Right lobe of liver (tissue), 4 donors: ENCODE measurements at regions not wholly inside any gene's neighbourhood (a gene's known extent, or its start where the extent isn't known, plus 50 kb on each side); places are given as distances from the start of the nearest gene placed in this dataset.

Experiments
- POLR2A ChIP-seq: fragments of 450-650 bp; IDR thresholded peaks from one replicate; pipeline ENCODE4 v1.6.1; 2017; ENCODE audit warnings: antibody characterized with exemption, mild to moderate bottlenecking
- TF ChIP-seq, protein P1 (sequence below), 4 donors: fragments of 200-600 bp in 3 of 4; fragments of 450-650 bp in 1 of 4; IDR thresholded peaks; one replicate each; pipeline versions ENCODE4 v1.5.1 to v1.8.0; 2016 to 2022; ENCODE audit warnings: antibody characterized with exemption in 4 of 4, mild to moderate bottlenecking in 2 of 4
- donor health status: DM: no; HTN: no; CAD: no.
- donor health status: DM: no; HTN: no; CAD: no.
- donor health status: DM: no; HTN: yes; CAD: no.

DNA sequence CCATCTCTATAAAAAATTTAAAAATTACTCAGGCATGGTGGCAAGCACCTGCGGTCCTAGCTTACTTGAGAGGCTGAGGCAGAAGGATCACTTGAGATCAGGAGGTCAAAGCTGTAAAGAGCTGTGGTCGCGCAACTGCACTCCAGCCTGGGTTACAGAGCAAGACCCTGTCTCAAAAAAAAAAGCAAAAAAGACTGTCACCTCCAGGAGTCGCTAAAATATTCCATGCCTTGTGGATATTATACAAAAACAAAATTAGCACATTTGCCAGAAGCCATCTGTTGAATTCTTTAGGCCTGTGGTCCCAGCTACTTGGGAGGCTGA, 87.0 kb upstream of the SDK1 start:
- TF ChIP-seq, protein P1, sequence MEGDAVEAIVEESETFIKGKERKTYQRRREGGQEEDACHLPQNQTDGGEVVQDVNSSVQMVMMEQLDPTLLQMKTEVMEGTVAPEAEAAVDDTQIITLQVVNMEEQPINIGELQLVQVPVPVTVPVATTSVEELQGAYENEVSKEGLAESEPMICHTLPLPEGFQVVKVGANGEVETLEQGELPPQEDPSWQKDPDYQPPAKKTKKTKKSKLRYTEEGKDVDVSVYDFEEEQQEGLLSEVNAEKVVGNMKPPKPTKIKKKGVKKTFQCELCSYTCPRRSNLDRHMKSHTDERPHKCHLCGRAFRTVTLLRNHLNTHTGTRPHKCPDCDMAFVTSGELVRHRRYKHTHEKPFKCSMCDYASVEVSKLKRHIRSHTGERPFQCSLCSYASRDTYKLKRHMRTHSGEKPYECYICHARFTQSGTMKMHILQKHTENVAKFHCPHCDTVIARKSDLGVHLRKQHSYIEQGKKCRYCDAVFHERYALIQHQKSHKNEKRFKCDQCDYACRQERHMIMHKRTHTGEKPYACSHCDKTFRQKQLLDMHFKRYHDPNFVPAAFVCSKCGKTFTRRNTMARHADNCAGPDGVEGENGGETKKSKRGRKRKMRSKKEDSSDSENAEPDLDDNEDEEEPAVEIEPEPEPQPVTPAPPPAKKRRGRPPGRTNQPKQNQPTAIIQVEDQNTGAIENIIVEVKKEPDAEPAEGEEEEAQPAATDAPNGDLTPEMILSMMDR (IDR thresholded peaks at IDR 0.05) = no peak
- TF ChIP-seq POLR2A = no peak
